ENCODE measurements at regions not wholly inside any gene's neighbourhood (a gene's known extent, or its start where the extent isn't known, plus 50 kb on each side); places are given as distances from the start of the nearest gene placed in this dataset.

DNA sequence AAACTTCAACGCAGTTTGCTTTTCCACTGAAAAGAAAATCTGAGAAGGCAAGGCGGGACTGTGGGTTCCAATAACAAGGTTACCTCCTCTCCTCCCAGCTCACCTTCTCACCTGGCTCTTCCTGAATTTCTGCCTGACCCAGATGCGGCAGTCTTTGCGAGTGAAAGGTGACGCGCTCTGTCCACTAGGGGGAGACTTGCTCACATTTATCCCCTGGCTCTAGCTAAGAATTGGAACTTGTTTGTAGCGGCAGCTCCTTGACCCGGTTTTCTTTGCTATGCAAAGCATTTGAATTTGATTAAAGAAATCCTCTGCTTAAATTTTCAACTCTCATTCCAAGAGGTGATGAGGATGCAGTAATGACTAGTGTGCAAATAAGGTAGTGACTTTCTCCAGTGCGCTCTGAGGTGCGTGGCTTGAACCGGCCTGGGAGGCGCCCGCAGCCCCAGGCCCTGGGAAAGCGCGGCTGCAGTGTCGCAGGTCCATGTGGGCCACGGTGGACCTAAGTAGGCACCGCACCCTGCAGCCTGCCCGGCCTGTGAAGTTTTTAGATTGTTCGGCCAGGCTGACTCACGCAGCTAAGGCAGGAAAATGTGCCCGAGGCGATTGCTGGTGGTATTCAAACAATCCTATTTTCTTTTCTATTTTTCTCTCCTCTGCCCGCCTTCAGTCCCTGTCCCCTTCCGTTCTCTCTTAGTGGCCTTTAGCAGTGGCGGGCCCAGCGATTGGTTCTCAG, 336.9 kb upstream of the NPSR1 start (continued):
- TF ChIP-seq, protein P1, sequence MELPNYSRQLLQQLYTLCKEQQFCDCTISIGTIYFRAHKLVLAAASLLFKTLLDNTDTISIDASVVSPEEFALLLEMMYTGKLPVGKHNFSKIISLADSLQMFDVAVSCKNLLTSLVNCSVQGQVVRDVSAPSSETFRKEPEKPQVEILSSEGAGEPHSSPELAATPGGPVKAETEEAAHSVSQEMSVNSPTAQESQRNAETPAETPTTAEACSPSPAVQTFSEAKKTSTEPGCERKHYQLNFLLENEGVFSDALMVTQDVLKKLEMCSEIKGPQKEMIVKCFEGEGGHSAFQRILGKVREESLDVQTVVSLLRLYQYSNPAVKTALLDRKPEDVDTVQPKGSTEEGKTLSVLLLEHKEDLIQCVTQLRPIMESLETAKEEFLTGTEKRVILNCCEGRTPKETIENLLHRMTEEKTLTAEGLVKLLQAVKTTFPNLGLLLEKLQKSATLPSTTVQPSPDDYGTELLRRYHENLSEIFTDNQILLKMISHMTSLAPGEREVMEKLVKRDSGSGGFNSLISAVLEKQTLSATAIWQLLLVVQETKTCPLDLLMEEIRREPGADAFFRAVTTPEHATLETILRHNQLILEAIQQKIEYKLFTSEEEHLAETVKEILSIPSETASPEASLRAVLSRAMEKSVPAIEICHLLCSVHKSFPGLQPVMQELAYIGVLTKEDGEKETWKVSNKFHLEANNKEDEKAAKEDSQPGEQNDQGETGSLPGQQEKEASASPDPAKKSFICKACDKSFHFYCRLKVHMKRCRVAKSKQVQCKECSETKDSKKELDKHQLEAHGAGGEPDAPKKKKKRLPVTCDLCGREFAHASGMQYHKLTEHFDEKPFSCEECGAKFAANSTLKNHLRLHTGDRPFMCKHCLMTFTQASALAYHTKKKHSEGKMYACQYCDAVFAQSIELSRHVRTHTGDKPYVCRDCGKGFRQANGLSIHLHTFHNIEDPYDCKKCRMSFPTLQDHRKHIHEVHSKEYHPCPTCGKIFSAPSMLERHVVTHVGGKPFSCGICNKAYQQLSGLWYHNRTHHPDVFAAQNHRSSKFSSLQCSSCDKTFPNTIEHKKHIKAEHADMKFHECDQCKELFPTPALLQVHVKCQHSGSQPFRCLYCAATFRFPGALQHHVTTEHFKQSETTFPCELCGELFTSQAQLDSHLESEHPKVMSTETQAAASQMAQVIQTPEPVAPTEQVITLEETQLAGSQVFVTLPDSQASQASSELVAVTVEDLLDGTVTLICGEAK (IDR thresholded peaks at IDR 0.05): no peak
- TF ChIP-seq, protein P1 (CRISPR knock-in tag; IDR thresholded peaks at IDR 0.05): no peak
- no peak for TF ChIP-seq GATAD2A (IDR thresholded peaks at IDR 0.05)
- no peak for TF ChIP-seq ZNF316 (IDR thresholded peaks at IDR 0.05)
- TF ChIP-seq, protein P2, sequence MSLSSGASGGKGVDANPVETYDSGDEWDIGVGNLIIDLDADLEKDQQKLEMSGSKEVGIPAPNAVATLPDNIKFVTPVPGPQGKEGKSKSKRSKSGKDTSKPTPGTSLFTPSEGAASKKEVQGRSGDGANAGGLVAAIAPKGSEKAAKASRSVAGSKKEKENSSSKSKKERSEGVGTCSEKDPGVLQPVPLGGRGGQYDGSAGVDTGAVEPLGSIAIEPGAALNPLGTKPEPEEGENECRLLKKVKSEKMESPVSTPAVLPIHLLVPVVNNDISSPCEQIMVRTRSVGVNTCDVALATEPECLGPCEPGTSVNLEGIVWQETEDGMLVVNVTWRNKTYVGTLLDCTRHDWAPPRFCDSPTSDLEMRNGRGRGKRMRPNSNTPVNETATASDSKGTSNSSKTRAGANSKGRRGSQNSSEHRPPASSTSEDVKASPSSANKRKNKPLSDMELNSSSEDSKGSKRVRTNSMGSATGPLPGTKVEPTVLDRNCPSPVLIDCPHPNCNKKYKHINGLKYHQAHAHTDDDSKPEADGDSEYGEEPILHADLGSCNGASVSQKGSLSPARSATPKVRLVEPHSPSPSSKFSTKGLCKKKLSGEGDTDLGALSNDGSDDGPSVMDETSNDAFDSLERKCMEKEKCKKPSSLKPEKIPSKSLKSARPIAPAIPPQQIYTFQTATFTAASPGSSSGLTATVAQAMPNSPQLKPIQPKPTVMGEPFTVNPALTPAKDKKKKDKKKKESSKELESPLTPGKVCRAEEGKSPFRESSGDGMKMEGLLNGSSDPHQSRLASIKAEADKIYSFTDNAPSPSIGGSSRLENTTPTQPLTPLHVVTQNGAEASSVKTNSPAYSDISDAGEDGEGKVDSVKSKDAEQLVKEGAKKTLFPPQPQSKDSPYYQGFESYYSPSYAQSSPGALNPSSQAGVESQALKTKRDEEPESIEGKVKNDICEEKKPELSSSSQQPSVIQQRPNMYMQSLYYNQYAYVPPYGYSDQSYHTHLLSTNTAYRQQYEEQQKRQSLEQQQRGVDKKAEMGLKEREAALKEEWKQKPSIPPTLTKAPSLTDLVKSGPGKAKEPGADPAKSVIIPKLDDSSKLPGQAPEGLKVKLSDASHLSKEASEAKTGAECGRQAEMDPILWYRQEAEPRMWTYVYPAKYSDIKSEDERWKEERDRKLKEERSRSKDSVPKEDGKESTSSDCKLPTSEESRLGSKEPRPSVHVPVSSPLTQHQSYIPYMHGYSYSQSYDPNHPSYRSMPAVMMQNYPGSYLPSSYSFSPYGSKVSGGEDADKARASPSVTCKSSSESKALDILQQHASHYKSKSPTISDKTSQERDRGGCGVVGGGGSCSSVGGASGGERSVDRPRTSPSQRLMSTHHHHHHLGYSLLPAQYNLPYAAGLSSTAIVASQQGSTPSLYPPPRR (CRISPR knock-in tag; IDR thresholded peaks at IDR 0.05; ENCODE audit: borderline replicate concordance): no peak
- TF ChIP-seq, protein P3, sequence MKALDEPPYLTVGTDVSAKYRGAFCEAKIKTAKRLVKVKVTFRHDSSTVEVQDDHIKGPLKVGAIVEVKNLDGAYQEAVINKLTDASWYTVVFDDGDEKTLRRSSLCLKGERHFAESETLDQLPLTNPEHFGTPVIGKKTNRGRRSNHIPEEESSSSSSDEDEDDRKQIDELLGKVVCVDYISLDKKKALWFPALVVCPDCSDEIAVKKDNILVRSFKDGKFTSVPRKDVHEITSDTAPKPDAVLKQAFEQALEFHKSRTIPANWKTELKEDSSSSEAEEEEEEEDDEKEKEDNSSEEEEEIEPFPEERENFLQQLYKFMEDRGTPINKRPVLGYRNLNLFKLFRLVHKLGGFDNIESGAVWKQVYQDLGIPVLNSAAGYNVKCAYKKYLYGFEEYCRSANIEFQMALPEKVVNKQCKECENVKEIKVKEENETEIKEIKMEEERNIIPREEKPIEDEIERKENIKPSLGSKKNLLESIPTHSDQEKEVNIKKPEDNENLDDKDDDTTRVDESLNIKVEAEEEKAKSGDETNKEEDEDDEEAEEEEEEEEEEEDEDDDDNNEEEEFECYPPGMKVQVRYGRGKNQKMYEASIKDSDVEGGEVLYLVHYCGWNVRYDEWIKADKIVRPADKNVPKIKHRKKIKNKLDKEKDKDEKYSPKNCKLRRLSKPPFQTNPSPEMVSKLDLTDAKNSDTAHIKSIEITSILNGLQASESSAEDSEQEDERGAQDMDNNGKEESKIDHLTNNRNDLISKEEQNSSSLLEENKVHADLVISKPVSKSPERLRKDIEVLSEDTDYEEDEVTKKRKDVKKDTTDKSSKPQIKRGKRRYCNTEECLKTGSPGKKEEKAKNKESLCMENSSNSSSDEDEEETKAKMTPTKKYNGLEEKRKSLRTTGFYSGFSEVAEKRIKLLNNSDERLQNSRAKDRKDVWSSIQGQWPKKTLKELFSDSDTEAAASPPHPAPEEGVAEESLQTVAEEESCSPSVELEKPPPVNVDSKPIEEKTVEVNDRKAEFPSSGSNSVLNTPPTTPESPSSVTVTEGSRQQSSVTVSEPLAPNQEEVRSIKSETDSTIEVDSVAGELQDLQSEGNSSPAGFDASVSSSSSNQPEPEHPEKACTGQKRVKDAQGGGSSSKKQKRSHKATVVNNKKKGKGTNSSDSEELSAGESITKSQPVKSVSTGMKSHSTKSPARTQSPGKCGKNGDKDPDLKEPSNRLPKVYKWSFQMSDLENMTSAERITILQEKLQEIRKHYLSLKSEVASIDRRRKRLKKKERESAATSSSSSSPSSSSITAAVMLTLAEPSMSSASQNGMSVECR (CRISPR knock-in tag; IDR thresholded peaks at IDR 0.05): no peak
- no peak for TF ChIP-seq PML (IDR thresholded peaks at IDR 0.05; ENCODE audit: low read length)
- no peak for TF ChIP-seq CSDE1 (IDR thresholded peaks at IDR 0.05)
